WTC11 (cell line): ENCODE measurements at regions not wholly inside any gene's neighbourhood (a gene's known extent, or its start where the extent isn't known, plus 50 kb on each side); places are given as distances from the start of the nearest gene placed in this dataset.

ENCODE experiments used
- ATAC-seq: fragments of 200-7000 bp; cut with Tn5 transposase; 2 replicates; pipeline ENCODE4 v1.10.0; 2021; ENCODE audit warnings: mild to moderate bottlenecking, moderate library complexity
- CTCF ChIA-PET: fragments of 300-600 bp; sonication (Branson Sonifier 250); formaldehyde crosslinking; loops from one replicate; lab custom pipeline; 2021; ENCODE audit warnings: antibody characterized with exemption; lab: Charles Lee
- POLR2A ChIA-PET: fragments of 350-600 bp; sonication (Branson Sonifier 250); formaldehyde crosslinking; loops from one replicate; lab custom pipeline; 2021; ENCODE audit warnings: antibody characterized with exemption; lab: Charles Lee
- DNase-seq: peaks from one replicate; pipeline ENCODE4 v3.0.0; 2021; ENCODE audit warnings: low spot score
- H3K27ac Mint-ChIP-seq: 2 replicates; pipeline ENCODE4 v1.8.0; 2021; ENCODE audit warnings: mixed read lengths
- H3K27me3 Mint-ChIP-seq: 2 replicates; pipeline ENCODE4 v1.8.0; 2021; ENCODE audit warnings: low read depth, mild to moderate bottlenecking, moderate library complexity, mixed read lengths
- H3K36me3 Mint-ChIP-seq: 2 replicates; pipeline ENCODE4 v1.8.0; 2021; ENCODE audit warnings: mixed read lengths
- H3K4me1 Mint-ChIP-seq: 2 replicates; pipeline ENCODE4 v1.8.0; 2022; ENCODE audit warnings: mixed read lengths
- H3K4me3 Mint-ChIP-seq: 2 replicates; pipeline ENCODE4 v1.8.0; 2021; ENCODE audit warnings: mild to moderate bottlenecking, moderate library complexity, mixed read lengths
- H3K9me3 Mint-ChIP-seq: 2 replicates; pipeline ENCODE4 v1.8.0; 2021; ENCODE audit warnings: mixed read lengths
- FOXP1 ChIP-seq: sonication (generic); formaldehyde crosslinking; IDR thresholded peaks from 2 replicates; pipeline ENCODE4 v1.8.0; 2022; ENCODE audit warnings: missing genetic modification reagents, mild to moderate bottlenecking, moderate library complexity, borderline replicate concordance
- HMGA2 ChIP-seq: fragments of 250-450 bp; sonication (Bioruptor Pico); IDR thresholded peaks from 2 replicates; pipeline ENCODE4 v1.4.0; 2021; ENCODE audit warnings: mild to moderate bottlenecking, moderate library complexity
- IRF2 ChIP-seq: sonication (generic); formaldehyde crosslinking; IDR thresholded peaks from 2 replicates; pipeline ENCODE4 v1.8.0; 2022; ENCODE audit warnings: low read depth, missing genetic modification reagents, borderline replicate concordance
- KAT7 ChIP-seq: sonication (generic); formaldehyde crosslinking; IDR thresholded peaks from 2 replicates; pipeline ENCODE4 v1.8.1; 2023; ENCODE audit warnings: missing genetic modification reagents, mild to moderate bottlenecking, borderline replicate concordance
- MXD4 ChIP-seq: fragments of 250-450 bp; sonication (Bioruptor Pico); IDR thresholded peaks from 2 replicates; pipeline ENCODE4 v1.8.0; 2021; ENCODE audit warnings: mild to moderate bottlenecking, moderate library complexity, borderline replicate concordance
- NFE2L1 ChIP-seq: sonication (generic); formaldehyde crosslinking; IDR thresholded peaks from 2 replicates; pipeline ENCODE4 v1.8.1; 2023; ENCODE audit warnings: missing genetic modification reagents
- ZNF138 ChIP-seq: sonication (generic); formaldehyde crosslinking; conservative IDR thresholded peaks from 2 replicates; pipeline ENCODE4 v1.8.1; 2022; ENCODE audit warnings: mild to moderate bottlenecking, moderate library complexity, missing genetic modification reagents
- ZNF232 ChIP-seq: sonication (generic); formaldehyde crosslinking; IDR thresholded peaks from 2 replicates; pipeline ENCODE4 v1.8.0; 2022; ENCODE audit warnings: mild to moderate bottlenecking, missing genetic modification reagents
- ZNF263 ChIP-seq: sonication (generic); formaldehyde crosslinking; IDR thresholded peaks from 2 replicates; pipeline ENCODE4 v1.8.1; 2022; ENCODE audit warnings: low read depth, mild to moderate bottlenecking, moderate library complexity, missing genetic modification reagents
- ZNF317 ChIP-seq: sonication (generic); formaldehyde crosslinking; IDR thresholded peaks from 2 replicates; pipeline ENCODE4 v1.8.1; 2023; ENCODE audit warnings: low read depth, mild to moderate bottlenecking, moderate library complexity, missing genetic modification reagents, borderline replicate concordance
- ZNF423 ChIP-seq: fragments of 250-450 bp; sonication (Bioruptor Pico); IDR thresholded peaks from 2 replicates; pipeline ENCODE4 v2.1.2; 2022; ENCODE audit warnings: mild to moderate bottlenecking, moderate library complexity
- TF ChIP-seq, protein P1 (sequence below): sonication (generic); formaldehyde crosslinking; conservative IDR thresholded peaks from 2 replicates; pipeline ENCODE4 v1.8.1; 2023; ENCODE audit warnings: mild to moderate bottlenecking, low read depth, missing genetic modification reagents, moderate library complexity
- TF ChIP-seq, protein P2 (sequence below): sonication (generic); formaldehyde crosslinking; IDR thresholded peaks from 2 replicates; pipeline ENCODE4 v1.8.1; 2023; ENCODE audit warnings: mild to moderate bottlenecking, missing genetic modification reagents
- TF ChIP-seq, protein P3 (sequence below): fragments of 250-450 bp; sonication (Bioruptor Pico); IDR thresholded peaks from 2 replicates; pipeline ENCODE4 v1.9.0; 2021; ENCODE audit warnings: mild to moderate bottlenecking, borderline replicate concordance
- TF ChIP-seq, protein P4 (sequence below): sonication (generic); formaldehyde crosslinking; conservative IDR thresholded peaks from 2 replicates; pipeline ENCODE4 v1.8.1; 2022; ENCODE audit warnings: mild to moderate bottlenecking, missing genetic modification reagents
- TF ChIP-seq, protein P5 (sequence below): fragments of 250-450 bp; sonication (Bioruptor Pico); IDR thresholded peaks from 2 replicates; pipeline ENCODE4 v1.9.0; 2021; ENCODE audit warnings: moderate library complexity, mild to moderate bottlenecking, inconsistent platforms, borderline replicate concordance
- TF ChIP-seq, protein P6 (sequence below): sonication (generic); formaldehyde crosslinking; IDR thresholded peaks from 2 replicates; pipeline ENCODE4 v1.8.0; 2022; ENCODE audit warnings: mild to moderate bottlenecking, missing genetic modification reagents
- TF ChIP-seq, protein P7 (sequence below): fragments of 200-600 bp; IDR thresholded peaks from 2 replicates; pipeline ENCODE4 v1.8.0; 2022; ENCODE audit warnings: antibody characterized with exemption

DNA sequence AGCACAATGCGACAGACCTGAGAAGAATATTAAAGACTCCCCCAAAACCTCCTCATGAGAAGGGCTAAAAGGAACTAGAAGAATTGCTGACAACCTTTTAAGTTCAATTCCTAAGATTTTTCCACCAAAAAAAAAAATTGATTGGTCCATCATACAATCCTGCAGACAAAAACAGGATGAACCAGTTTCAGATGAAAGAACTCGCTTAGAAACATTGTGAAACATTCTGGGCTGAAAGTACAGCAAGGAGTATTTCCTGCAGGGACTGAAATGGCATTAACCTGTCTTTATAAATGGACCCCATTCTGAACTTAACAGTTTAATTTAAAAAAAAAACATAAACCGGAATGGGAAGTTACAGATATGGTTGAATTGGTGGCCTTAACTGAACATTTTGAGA is 96.0 kb upstream of the FAM174B start (continued):
- TF ChIP-seq, protein P1, sequence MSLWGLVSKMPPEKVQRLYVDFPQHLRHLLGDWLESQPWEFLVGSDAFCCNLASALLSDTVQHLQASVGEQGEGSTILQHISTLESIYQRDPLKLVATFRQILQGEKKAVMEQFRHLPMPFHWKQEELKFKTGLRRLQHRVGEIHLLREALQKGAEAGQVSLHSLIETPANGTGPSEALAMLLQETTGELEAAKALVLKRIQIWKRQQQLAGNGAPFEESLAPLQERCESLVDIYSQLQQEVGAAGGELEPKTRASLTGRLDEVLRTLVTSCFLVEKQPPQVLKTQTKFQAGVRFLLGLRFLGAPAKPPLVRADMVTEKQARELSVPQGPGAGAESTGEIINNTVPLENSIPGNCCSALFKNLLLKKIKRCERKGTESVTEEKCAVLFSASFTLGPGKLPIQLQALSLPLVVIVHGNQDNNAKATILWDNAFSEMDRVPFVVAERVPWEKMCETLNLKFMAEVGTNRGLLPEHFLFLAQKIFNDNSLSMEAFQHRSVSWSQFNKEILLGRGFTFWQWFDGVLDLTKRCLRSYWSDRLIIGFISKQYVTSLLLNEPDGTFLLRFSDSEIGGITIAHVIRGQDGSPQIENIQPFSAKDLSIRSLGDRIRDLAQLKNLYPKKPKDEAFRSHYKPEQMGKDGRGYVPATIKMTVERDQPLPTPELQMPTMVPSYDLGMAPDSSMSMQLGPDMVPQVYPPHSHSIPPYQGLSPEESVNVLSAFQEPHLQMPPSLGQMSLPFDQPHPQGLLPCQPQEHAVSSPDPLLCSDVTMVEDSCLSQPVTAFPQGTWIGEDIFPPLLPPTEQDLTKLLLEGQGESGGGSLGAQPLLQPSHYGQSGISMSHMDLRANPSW (CRISPR knock-in tag) = no peak
- TF ChIP-seq FOXP1 (CRISPR knock-in tag) (no peak), ZNF317 (CRISPR knock-in tag) (no peak), MXD4 (CRISPR knock-in tag) (no peak), ZNF423 (CRISPR knock-in tag) (no peak), ZNF232 (no peak), KAT7 (CRISPR knock-in tag) (no peak)
- TF ChIP-seq, protein P2, sequence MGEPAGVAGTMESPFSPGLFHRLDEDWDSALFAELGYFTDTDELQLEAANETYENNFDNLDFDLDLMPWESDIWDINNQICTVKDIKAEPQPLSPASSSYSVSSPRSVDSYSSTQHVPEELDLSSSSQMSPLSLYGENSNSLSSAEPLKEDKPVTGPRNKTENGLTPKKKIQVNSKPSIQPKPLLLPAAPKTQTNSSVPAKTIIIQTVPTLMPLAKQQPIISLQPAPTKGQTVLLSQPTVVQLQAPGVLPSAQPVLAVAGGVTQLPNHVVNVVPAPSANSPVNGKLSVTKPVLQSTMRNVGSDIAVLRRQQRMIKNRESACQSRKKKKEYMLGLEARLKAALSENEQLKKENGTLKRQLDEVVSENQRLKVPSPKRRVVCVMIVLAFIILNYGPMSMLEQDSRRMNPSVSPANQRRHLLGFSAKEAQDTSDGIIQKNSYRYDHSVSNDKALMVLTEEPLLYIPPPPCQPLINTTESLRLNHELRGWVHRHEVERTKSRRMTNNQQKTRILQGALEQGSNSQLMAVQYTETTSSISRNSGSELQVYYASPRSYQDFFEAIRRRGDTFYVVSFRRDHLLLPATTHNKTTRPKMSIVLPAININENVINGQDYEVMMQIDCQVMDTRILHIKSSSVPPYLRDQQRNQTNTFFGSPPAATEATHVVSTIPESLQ = no peak
- TF ChIP-seq, protein P3, sequence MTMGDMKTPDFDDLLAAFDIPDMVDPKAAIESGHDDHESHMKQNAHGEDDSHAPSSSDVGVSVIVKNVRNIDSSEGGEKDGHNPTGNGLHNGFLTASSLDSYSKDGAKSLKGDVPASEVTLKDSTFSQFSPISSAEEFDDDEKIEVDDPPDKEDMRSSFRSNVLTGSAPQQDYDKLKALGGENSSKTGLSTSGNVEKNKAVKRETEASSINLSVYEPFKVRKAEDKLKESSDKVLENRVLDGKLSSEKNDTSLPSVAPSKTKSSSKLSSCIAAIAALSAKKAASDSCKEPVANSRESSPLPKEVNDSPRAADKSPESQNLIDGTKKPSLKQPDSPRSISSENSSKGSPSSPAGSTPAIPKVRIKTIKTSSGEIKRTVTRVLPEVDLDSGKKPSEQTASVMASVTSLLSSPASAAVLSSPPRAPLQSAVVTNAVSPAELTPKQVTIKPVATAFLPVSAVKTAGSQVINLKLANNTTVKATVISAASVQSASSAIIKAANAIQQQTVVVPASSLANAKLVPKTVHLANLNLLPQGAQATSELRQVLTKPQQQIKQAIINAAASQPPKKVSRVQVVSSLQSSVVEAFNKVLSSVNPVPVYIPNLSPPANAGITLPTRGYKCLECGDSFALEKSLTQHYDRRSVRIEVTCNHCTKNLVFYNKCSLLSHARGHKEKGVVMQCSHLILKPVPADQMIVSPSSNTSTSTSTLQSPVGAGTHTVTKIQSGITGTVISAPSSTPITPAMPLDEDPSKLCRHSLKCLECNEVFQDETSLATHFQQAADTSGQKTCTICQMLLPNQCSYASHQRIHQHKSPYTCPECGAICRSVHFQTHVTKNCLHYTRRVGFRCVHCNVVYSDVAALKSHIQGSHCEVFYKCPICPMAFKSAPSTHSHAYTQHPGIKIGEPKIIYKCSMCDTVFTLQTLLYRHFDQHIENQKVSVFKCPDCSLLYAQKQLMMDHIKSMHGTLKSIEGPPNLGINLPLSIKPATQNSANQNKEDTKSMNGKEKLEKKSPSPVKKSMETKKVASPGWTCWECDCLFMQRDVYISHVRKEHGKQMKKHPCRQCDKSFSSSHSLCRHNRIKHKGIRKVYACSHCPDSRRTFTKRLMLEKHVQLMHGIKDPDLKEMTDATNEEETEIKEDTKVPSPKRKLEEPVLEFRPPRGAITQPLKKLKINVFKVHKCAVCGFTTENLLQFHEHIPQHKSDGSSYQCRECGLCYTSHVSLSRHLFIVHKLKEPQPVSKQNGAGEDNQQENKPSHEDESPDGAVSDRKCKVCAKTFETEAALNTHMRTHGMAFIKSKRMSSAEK = no peak
- TF ChIP-seq, protein P4, sequence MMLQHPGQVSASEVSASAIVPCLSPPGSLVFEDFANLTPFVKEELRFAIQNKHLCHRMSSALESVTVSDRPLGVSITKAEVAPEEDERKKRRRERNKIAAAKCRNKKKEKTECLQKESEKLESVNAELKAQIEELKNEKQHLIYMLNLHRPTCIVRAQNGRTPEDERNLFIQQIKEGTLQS (CRISPR knock-in tag) = no peak
- TF ChIP-seq, protein P5, sequence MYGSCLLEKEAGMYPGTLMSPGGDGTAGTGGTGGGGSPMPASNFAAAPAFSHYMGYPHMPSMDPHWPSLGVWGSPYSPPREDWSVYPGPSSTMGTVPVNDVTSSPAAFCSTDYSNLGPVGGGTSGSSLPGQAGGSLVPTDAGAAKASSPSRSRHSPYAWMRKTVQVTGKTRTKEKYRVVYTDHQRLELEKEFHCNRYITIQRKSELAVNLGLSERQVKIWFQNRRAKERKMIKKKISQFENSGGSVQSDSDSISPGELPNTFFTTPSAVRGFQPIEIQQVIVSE (CRISPR knock-in tag) = no peak
- TF ChIP-seq, protein P6, sequence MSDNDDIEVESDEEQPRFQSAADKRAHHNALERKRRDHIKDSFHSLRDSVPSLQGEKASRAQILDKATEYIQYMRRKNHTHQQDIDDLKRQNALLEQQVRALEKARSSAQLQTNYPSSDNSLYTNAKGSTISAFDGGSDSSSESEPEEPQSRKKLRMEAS = no peak

DNA sequence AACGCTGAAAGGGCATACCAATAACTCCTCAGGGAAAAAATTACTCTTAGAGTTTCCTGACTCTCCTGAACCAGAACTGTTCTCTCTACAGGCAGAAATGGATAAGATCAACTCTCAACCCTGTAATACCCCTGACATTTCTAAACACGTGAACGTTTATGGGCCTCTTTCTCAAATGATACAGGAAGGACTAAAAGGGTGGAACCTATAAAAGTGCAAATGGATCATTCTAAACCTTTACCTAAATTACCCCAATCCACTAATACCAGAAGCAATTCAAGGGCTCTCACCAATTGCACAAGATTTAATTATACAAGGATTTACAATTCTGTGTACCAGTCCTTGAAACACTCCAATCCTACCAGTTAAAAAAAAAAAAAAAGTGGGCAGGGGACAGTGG is 98.0 kb upstream of the FAM174B start:
- Mint-ChIP-seq H3K27ac (no peak overlapping the region), H3K27me3 (peaks cover 16% of the 10 kb centered on the region), H3K9me3 (peaks cover 5% of the 10 kb centered on the region; the same call in 1 of the 2 replicates), H3K4me1 (peaks cover 9% of the 10 kb centered on the region), H3K36me3 (no peaks in the 10 kb centered on the region), H3K4me3 (no peak overlapping the region)
- ATAC-seq (no peak), DNase-seq (no peak)
- ChIA-PET POLR2A (no interaction called here), CTCF (no interaction called here)
- TF ChIP-seq, protein P3 = no peak
- TF ChIP-seq IRF2 (no peak), ZNF138 (CRISPR knock-in tag) (no peak), HMGA2 (CRISPR knock-in tag) (no peak), NFE2L1 (CRISPR knock-in tag) (no peak), ZNF263 (CRISPR knock-in tag) (no peak)
- TF ChIP-seq, protein P7, sequence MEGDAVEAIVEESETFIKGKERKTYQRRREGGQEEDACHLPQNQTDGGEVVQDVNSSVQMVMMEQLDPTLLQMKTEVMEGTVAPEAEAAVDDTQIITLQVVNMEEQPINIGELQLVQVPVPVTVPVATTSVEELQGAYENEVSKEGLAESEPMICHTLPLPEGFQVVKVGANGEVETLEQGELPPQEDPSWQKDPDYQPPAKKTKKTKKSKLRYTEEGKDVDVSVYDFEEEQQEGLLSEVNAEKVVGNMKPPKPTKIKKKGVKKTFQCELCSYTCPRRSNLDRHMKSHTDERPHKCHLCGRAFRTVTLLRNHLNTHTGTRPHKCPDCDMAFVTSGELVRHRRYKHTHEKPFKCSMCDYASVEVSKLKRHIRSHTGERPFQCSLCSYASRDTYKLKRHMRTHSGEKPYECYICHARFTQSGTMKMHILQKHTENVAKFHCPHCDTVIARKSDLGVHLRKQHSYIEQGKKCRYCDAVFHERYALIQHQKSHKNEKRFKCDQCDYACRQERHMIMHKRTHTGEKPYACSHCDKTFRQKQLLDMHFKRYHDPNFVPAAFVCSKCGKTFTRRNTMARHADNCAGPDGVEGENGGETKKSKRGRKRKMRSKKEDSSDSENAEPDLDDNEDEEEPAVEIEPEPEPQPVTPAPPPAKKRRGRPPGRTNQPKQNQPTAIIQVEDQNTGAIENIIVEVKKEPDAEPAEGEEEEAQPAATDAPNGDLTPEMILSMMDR = no peak
